ENCODE measurements at regions not wholly inside any gene's neighbourhood (a gene's known extent, or its start where the extent isn't known, plus 50 kb on each side); places are given as distances from the start of the nearest gene placed in this dataset.
"Not testable (repeated sequence)": the region's sequence is repeated elsewhere in the genome, so short reads cannot be mapped to it uniquely, and the experiment has no call there.

DNA sequence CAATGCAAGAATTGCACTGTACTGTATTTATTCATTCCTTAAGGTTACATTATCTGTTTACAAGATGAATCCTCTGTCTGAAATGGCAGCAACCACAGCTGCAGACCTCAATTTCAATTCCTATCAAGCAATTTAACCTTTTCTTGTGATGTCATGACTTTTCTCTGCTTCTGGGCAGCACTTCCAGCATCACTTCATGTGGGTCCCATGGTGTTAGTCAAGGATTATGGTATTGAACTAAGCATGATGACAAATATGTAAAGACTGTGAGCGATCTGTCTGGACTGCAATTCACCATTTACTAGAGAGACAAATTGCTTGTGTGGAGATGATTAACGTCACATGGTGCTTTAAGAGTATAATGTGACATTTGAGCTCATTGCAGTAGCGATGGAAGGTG, 90.5 kb upstream of the CCN2 start:
- no peak for DNase-seq

- no peak for DNase-seq
Observed at GRCh38 chr6:132028029-132028428, 76.9 kb upstream of the CCN2 start.

- no peak for DNase-seq
Observed at GRCh38 chr6:132025468-132025867, 74.3 kb upstream of the CCN2 start.

DNA sequence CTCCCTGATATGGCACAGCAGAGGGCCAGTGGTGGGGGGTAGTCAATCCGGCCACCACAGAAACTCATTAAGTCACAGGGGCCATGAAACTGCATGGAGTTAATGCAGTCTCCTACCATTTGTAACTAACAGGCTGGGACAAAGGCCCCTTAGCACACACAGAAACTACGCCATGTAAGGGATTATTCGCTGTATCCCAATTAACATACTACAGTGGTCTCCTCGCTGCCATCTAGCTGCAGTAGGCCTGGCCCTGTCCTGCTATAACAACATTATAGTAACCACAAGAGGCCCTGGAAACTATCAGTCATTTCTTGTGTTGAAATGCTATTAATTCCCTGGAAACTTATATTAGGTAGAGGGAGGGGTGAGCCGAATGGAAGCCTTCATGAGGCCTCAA, 72.3 kb upstream of the CCN2 start:
- DNase-seq = no peak

DNA sequence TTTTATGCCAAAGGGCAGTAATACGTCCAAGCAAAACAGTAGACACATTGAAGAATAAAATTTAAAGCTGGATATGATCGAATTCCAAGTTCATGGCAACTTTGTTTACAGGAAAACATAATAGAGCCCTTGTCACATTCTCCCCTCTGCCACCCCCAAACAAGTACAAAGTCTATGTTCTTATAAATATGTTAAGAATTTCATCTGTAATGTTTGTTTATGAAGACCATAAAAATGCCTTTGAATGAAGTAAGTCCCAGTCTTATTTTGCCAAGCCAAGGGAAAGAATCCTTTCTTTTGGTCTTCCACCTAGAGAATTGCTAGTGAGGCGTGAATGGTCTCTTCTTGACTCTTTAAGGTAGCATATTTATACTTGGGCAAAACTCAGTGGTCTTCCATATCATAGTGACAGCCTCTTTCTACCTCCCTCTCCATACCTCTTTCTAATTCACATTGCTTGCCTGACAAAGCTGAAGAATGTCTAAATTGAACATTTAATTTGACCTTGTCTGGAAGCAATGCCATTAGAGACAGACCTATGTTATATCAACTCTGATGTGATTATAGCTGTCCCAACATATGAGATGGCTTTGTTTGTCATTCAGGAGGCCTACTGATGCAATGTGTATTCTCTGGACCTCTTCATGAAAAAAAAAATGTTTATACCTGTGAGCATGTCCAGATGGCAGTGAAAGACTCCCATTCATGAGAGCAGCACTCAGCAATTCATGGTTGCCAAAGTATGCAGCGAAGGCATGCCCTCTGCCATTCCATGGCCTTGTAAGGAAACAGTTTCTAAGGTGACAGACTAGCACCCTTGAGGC, 70.6 kb upstream of the CCN2 start:
- no peak for DNase-seq

DNA sequence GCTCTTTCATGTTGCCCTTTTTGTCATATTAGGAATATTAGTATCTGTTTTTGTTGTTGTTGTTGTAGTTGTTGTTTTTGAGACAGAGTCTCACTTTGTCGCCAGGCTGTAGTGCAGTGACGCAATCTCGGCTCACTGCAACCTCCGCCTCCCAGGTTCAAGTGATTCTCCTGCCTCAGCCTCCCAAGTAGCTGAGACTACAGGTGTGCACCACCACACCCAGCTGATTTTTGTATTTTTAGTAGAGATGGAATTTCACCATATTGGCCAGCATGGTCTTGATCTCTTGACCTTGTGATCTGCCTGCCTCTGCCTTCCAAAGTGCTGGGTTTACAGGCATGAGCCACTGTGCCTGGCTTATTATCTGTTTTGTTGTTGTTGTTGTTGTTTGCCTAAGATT, 69.7 kb upstream of the CCN2 start:
- DNase-seq = not testable (repeated sequence)

DNA sequence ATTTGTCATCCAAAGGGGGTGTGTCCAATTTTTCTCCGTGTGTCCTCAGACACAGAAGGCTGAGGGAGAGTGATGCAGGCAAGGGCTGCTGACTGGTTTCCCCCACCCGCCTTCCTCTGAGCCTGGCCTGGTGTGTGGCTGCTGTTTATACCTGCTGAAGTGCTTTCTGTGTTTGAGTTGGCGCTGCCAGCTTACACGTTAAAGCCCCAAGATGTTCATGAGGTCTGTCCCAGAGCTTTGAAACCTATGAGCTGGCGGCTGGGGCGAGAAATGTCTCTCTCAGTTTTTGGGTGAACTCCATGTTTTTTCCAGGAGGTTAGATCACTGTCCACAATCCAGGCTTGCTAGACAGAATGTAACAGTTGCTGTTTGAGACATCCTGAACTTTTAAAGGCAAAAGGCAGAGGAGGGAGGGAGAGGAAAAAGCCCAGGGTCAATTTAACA, 69.0 kb upstream of the CCN2 start:
- no peak for DNase-seq

DNA sequence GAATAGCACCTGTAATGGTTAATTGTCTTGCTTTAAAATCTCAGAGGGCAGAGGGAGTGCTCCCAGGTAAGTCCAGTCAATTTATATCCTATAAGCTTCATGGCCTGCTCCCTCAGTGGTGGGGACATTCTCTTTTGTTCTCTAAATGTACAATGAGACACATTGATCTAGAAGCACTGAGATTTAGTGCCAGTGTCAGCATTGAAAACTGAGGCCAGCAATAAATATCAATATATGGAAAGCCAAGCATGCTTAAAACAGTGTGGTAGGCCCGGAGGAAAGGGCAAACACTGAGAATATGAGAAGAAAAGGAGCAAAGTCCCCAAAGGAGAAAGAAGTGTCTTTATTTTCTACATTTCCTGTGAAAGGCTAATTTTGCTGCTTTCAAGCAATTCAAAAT, 68.4 kb upstream of the CCN2 start:
- DNase-seq = no peak

DNA sequence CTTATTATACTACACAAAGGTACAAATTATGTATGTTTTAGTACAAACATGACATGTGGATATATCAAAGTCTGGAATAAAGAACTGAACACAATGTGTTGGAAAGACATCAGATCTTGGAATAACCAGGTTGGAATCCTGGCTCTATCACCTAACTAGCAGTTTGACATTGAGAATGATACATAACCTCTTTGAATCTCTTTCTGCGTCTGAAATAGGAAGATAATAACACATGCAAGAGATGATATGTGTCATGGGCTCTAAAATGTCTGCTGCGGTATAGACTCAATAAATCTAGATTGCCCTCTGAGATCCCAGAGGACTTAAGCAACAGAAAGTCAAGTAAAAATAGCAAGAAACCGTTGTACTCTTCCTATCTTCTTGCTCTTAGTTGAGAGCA, 66.8 kb upstream of the CCN2 start:
- no peak for DNase-seq

- no peak for DNase-seq
Observed at GRCh38 chr6:132016396-132016795, 65.2 kb upstream of the CCN2 start.

DNA sequence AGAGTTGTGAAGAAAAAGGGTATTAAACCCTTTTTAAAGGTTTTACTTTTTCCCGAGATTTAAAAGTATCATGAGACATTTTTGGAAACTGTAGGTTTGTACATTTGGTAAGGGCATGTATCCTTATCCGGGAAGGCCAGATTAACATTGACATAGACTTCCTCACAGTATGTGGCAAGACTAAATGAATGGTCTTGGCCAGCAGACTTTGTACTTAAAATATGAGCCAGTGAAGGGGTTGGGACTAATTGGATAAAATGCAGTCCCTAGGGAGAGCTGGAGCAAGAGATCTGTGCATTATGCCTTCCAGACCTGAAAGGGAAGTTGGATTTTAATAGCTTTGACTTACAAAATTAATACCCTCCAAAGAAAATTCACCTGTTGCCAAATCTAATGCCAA, 60.4 kb upstream of the CCN2 start:
- peak; percentile 2 for DNase-seq

DNA sequence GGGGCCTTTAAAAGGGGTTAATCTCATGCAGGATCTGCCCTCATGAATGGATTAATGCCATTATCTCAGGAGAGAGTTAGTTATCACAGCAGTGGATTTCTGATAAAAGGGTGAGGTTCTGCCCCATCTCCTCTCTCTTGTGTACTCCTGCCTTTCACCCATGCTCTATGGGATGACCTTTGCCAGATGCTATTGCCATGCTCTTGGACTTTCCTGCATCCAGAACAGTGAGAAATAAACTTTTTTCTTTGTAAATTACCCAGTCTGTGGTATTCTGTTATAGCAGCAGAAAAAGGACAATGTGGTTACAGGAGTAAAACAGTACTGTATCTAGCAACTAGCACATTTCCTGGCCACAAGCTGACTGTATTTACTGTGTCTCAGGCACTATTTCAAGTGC, 58.0 kb upstream of the CCN2 start:
- no peak for DNase-seq

GRCh38 chr6:132007474-132008190, 56.5 kb upstream of the CCN2 start:
- DNase-seq = no peak

- DNase-seq = no peak
Observed at GRCh38 chr6:132005178-132005577, 54.0 kb upstream of the CCN2 start.

DNA sequence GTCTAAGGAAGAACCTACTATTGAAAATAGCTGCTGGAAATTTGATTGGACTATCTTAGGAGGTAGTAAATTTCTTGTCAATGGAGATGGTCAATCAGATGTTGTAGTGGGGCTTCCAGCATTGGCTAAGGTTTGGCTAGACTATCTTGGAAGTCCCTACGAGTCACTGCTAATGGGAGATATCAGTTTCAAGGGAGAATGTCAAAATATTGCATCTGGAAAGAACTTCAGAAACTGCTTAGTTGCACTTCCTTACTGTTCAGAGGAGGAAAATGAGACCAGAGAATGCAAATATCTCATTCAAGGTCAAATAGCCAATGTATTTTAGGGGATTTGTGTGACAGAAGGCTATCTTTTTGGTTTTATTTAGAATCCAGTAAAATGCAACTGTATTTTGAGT, 53.5 kb upstream of the CCN2 start:
- DNase-seq = no peak

DNA sequence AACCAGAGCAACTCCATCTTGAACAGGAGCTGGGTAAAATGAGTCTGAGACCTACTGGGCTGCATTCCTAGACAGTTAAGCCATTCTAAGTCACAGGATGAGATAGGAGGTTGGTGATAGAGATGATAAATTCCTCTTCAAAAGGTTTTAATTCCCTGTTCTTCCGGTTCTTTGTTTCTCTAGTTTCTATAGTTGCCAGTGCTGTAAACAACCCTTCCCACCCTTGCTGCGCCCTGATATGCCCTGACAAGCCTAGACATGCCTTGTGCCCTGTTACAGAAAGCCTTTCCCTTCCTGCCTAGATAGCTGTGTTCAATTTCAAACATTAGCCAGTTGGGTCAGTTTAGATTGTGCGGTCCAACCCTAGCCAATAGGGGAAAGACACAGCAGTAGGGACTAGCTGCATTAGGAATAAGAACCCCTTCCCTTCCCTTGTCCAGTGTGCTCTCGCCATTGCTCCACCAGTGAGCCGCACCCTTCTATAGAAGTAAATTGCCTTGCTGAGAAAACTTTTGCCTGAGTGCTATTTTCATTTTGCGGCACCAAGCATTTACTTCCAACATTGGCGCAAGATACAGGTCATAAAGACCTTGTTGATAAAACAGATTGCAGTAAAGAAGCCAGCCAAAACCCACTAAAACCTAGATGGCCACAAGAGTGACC, 52.5 kb upstream of the CCN2 start:
- DNase-seq = no peak
